IPS-20b (cell line): ENCODE measurements at regions not wholly inside any gene's neighbourhood (a gene's known extent, or its start where the extent isn't known, plus 50 kb on each side); places are given as distances from the start of the nearest gene placed in this dataset.

Source experiments
- H3K27ac ChIP-seq: one replicate; pipeline ENCODE4 v1.5.1; 2013; ENCODE audit warnings: low read length
- H3K27me3 ChIP-seq: 2 replicates; pipeline ENCODE4 v1.6.1; 2013; ENCODE audit warnings: mild to moderate bottlenecking, low read length, inconsistent platforms; ENCODE audit not compliant: insufficient read depth
- H3K36me3 ChIP-seq: 2 replicates; pipeline ENCODE4 v1.6.1; 2013; ENCODE audit warnings: low read depth, mild to moderate bottlenecking, inconsistent platforms, low read length, moderate library complexity; ENCODE audit not compliant: insufficient read depth
- H3K4me1 ChIP-seq: 2 replicates; pipeline ENCODE4 v1.6.1; 2013; ENCODE audit warnings: mild to moderate bottlenecking, control low read depth, inconsistent platforms, low read length, moderate library complexity; ENCODE audit not compliant: insufficient read depth
- H3K4me3 ChIP-seq: 2 replicates; pipeline ENCODE4 v1.5.1; 2013; ENCODE audit warnings: mild to moderate bottlenecking, low read length, inconsistent platforms
- H3K9ac ChIP-seq: 2 replicates; pipeline ENCODE4 v1.6.1; 2013; ENCODE audit warnings: low read depth, mild to moderate bottlenecking, inconsistent platforms, low read length, moderate library complexity
- H3K9me3 ChIP-seq: 2 replicates; pipeline ENCODE4 v1.6.1; 2013; ENCODE audit warnings: mild to moderate bottlenecking, low read depth, low read length, inconsistent platforms; ENCODE audit not compliant: insufficient read depth

DNA sequence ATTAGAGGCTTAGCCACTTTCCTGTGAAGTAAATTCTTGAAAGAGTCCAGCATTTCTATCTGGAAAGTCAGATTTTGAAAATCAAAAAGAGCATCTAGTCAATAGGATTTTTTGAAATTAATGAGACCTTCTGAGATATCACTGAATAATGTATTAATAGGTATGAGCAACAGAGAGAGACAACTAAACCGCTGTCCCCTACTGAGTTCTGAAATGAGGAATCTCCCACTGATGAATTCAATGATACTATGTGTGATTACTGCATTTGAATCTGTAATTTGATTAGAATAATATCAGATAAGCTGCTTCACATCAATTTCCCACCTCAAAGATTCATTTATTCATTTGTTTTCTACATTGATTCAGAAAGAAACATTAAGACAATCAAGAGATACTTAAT lies 252.8 kb downstream of the TMX3 start:
- H3K4me1 ChIP-seq, result no peaks in the 10 kb centered on the region
- no peak overlapping the region for H3K27ac ChIP-seq
- H3K9ac ChIP-seq, result no peak overlapping the region
- H3K9me3 ChIP-seq, result no peaks in the 10 kb centered on the region
- no peaks in the 10 kb centered on the region for H3K27me3 ChIP-seq
- H3K4me3 ChIP-seq, result no peak overlapping the region
- H3K36me3 ChIP-seq, result no peaks in the 10 kb centered on the region

DNA sequence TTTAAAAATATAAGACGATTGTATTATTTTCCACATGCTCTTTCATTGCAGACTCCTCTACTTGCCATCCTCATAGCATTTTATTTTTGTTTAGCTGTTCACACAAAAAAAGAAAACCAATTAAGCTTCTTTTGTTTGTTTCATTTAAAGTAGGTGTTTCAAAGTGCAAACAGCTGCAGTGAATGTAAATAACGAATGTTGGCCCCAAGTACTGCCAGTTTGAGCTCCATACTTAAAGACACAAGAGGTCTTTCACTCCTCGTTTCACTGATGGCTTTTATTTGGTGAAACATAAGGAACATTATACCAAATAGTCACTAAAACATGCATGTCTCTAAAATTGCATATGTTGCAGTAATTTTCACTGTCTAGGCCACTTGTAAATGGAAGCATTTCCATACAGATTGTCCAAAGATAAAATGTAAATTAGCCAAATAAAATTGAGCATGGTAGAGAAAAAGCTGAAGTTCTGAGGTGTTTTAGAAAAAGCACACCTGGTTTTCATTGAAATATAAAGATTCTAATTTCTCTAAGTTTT lies 253.4 kb downstream of the TMX3 start:
- Histone ChIP-seq H3K36me3 (no peaks in the 10 kb centered on the region), H3K4me3 (no peak overlapping the region), H3K9ac (no peak overlapping the region), H3K27me3 (no peaks in the 10 kb centered on the region), H3K9me3 (no peaks in the 10 kb centered on the region), H3K4me1 (no peaks in the 10 kb centered on the region), H3K27ac (no peak overlapping the region)

DNA sequence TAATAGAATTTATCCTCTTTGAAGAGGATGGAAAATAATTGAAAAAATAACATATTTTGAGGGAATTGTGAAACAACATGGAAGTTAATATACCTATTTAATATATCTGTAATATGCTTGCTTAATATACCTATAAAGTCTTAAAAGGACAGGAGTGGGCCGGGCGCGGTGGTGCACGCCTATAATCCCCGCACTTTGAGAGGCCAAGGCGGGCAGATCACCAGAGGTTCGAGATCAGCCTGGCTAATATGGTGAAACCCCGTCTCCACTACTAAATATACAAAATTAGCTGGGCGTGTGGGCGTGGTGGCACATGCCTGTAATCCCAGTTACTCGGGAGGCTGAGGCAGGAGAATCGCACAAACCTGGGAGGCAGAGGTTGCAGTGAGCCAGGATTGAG lies 254.9 kb downstream of the TMX3 start:
- Histone ChIP-seq H3K4me1 (no peaks in the 10 kb centered on the region), H3K9me3 (no peaks in the 10 kb centered on the region), H3K27ac (no peak overlapping the region), H3K4me3 (no peak overlapping the region), H3K36me3 (no peaks in the 10 kb centered on the region), H3K27me3 (no peaks in the 10 kb centered on the region), H3K9ac (no peak overlapping the region)

DNA sequence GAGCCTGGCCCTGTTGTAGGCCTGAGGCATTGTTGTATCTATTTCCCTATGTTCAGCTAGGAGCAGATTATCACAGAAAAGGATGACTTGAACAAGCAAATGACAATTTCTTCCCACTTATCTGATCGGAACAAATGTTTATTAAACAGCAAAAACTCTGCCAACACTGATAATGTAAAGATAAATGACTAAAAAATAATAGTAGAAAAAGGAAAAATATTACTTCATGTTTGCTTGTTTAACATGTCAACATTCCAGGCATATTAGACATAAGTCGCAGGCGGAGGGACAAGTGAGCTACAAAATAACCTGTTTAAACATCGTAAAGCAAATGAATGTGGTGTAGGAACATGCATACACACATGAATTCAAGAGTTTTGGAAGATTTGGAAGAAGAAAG lies 257.9 kb downstream of the TMX3 start:
- no peaks in the 10 kb centered on the region for H3K36me3 ChIP-seq

DNA sequence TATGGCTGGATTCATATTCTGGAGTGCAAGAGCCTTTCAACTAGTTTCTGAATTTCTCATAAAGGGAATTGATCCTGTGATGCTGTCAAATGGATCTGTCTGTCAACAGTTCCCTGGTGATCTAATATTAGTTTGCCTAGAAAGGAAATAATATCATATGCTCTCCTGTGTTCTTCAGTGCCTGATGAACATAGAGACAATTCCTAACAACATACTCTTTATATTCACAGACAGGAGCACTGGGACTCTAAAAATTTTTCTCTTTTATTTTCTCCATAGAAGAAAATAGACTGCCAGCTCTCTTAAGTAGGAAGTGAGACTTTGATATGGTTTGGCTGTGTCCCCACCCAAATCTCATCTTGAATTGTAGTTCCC lies 259.7 kb downstream of the TMX3 start:
- H3K27ac ChIP-seq, result no peak overlapping the region
- H3K9ac ChIP-seq, result no peak overlapping the region
- no peak overlapping the region for H3K4me3 ChIP-seq
- no peaks in the 10 kb centered on the region for H3K9me3 ChIP-seq
- no peaks in the 10 kb centered on the region for H3K4me1 ChIP-seq
- H3K36me3 ChIP-seq, result no peaks in the 10 kb centered on the region
- H3K27me3 ChIP-seq, result no peaks in the 10 kb centered on the region

More for the DNA sequence above, 257.9 kb downstream of the TMX3 start:
- Histone ChIP-seq H3K27me3 (no peaks in the 10 kb centered on the region), H3K27ac (no peak overlapping the region), H3K4me3 (no peak overlapping the region), H3K9ac (no peak overlapping the region), H3K9me3 (no peaks in the 10 kb centered on the region), H3K4me1 (no peaks in the 10 kb centered on the region)

DNA sequence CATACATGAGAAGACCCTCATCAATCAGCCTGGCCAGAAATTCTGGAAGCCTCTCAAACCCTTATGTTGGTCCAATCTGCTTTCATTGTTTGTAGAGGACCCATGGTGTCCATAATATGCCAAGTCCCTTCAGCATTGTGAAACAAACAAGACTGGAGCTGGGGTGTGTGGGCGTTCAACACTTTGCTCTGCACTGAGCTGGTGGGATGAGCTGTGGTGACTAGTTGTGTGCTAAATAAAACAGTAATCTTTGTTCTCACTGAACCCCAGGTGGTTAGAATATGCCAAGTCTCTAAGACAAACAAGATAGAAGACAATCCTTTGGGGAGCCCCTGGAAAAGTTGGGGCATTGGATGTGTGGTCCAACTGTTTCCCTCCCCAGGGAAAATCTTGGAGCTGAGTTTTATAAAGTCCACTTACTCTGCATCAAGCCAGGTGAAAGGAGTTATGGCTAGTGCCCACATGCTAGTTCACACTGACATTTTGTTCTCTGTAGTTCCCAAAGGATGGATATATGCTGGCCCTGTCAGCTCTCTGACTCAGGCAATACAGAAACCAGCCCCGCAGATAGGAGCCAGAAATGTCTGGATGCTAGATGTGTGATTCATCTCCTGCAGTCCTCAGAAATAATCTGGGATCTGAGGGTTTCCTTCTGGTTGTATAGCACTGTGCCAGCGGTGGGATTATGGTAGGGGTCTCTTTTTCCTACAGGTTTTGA lies 260.2 kb downstream of the TMX3 start:
- Histone ChIP-seq H3K9ac (no peak overlapping the region), H3K9me3 (no peaks in the 10 kb centered on the region)

DNA sequence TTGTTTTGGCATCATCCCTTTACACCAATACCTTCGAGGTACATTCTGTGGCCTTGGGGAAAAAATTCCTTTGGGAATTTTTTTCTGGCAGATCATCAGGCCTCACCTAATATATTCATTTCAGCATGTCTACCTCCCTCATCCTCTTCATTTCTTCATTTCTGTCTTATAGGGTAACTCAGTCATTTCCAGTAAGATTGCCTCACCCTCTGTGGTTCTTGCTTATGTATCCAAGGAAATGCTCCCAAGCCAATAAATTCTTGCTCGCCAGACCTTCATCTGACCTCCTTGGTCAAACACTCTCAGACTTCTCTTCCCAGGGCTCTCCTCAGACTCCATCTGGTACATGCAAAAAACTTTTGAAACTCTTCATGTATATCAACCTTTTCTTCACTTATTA lies 265.6 kb downstream of the TMX3 start:
- H3K9me3 ChIP-seq, result no peaks in the 10 kb centered on the region
- no peak overlapping the region for H3K27ac ChIP-seq
- H3K36me3 ChIP-seq, result no peaks in the 10 kb centered on the region
- no peak overlapping the region for H3K4me3 ChIP-seq
- no peaks in the 10 kb centered on the region for H3K4me1 ChIP-seq
- no peak overlapping the region for H3K9ac ChIP-seq
- H3K27me3 ChIP-seq, result no peaks in the 10 kb centered on the region

More for the DNA sequence above, 260.2 kb downstream of the TMX3 start:
- no peaks in the 10 kb centered on the region for H3K4me1 ChIP-seq
- no peak overlapping the region for H3K27ac ChIP-seq
- no peak overlapping the region for H3K4me3 ChIP-seq
- H3K36me3 ChIP-seq, result no peaks in the 10 kb centered on the region
- H3K27me3 ChIP-seq, result no peaks in the 10 kb centered on the region

DNA sequence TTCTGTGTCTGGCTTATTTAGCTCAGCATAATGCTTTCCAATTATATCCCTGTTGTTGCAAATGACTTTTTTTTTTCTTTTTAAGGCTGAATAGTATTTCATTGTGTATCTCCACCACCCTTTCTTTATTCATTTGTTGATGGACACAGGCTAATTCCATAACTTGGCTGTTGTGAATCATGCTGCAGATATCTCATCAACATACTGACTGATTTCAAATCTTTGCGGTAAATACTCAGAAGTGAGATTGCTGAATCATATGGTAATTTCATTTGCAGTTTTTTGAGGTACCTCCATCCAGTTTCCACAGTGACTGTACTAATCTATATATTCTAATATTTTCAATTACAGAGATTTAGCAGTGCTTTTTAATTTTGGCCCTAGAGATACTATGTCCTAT lies 266.2 kb downstream of the TMX3 start:
- no peak overlapping the region for H3K9ac ChIP-seq
- no peaks in the 10 kb centered on the region for H3K27me3 ChIP-seq
- H3K36me3 ChIP-seq, result no peaks in the 10 kb centered on the region
- no peaks in the 10 kb centered on the region for H3K4me1 ChIP-seq
- H3K27ac ChIP-seq, result no peak overlapping the region
- H3K9me3 ChIP-seq, result no peaks in the 10 kb centered on the region
- no peak overlapping the region for H3K4me3 ChIP-seq

DNA sequence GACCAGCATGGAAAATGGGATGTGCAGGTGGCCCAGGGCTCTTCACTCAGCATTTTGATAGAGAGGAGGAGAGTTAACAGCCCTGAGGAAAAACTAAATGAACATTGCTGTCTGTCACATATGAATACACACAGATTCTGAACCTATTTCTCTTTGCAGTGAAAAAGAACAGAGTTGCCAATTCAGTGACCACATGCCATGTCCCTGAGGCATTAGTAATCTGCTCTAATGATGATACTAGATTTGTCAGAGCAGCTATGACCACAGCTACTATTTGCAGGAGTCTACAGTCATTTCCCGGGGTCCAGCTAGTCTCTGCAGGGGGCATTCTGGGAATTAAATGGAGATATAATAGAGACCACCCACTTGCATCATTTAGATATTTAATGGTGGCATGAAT lies 267.6 kb downstream of the TMX3 start:
- no peak overlapping the region for H3K4me3 ChIP-seq
- H3K9ac ChIP-seq, result no peak overlapping the region
- no peak overlapping the region for H3K27ac ChIP-seq
- no peaks in the 10 kb centered on the region for H3K27me3 ChIP-seq
- H3K4me1 ChIP-seq, result no peaks in the 10 kb centered on the region
- no peaks in the 10 kb centered on the region for H3K36me3 ChIP-seq
- no peaks in the 10 kb centered on the region for H3K9me3 ChIP-seq

DNA sequence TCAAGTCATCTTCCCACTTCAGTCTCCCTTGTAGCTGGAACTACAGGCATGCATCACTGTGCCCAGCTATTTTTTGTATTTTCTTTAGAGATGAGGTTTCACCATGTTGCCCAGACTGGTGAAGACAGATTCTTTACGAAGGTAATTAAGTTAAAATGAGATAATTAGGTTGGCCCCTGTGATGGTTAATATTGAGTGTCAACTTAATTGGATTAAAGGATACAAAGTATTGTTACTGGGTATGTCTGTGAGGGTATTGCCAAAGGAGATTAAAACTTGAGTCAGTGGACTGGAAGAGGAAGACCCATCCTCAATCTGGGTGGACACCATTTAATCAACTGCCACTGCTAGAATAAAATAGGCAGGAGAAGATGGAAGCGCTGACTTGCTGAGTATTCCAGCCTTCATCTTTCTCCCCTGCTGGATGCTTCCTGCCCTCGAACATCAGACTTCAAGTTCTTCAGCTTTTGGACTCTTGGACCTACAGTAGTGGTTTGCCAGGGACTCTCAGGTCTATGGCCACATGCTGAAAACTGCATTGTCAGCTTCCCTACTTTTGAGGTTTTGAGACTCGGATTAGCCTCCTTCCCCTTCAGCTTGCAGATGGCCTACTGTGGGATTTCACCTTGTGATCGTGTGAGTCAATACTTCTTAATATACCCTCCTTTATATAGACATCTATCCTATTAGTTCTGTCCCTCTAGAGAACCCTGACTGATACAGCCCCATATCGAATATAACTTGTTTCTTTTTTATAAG lies 269.1 kb downstream of the TMX3 start:
- Histone ChIP-seq H3K9me3 (no peaks in the 10 kb centered on the region), H3K4me1 (no peaks in the 10 kb centered on the region), H3K27ac (no peak overlapping the region), H3K9ac (no peak overlapping the region), H3K27me3 (no peaks in the 10 kb centered on the region), H3K36me3 (no peaks in the 10 kb centered on the region), H3K4me3 (no peak overlapping the region)

DNA sequence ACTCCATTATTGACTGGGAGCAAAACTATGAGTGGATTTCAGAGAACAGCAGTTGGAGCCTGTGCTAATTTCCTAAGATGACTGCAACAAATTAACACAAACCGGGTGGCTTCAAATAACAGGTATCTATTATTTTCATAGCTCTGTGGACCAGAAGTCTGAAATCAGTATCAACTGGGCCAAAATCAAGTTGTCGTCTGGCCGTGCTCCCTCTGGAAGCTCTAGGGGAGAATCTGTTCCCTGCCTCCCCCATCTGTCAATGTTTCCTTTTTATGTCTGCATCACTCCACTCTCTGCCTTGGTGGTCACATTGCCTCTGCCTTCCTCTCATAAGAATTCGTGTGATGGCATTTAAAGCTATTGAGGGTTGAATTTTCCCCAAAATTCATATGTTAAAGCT lies 269.8 kb downstream of the TMX3 start:
- H3K4me1 ChIP-seq, result no peaks in the 10 kb centered on the region
- H3K4me3 ChIP-seq, result no peak overlapping the region
- no peaks in the 10 kb centered on the region for H3K9me3 ChIP-seq
- no peaks in the 10 kb centered on the region for H3K27me3 ChIP-seq
- H3K36me3 ChIP-seq, result no peaks in the 10 kb centered on the region
- no peak overlapping the region for H3K27ac ChIP-seq
- H3K9ac ChIP-seq, result no peak overlapping the region

DNA sequence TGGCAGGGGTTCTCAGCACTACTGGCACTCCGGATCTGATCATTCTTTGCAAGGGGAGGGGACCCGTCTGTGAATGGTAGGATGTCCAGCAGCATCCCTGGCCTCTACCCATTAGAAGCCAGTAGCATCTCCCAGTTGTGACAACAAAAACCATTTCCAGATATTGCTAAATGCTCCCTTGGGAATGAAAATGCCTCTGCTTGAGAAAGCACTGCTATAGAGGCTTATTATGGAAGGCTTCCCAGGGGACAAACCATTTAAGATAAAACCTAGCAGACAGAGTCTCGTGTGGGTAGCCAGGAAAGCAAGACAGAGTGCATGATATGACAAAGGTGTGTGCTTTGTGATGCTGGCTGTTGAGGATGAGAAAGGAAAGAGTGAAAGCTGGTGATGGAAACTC lies 273.7 kb downstream of the TMX3 start:
- Histone ChIP-seq H3K9ac (no peak overlapping the region), H3K9me3 (no peaks in the 10 kb centered on the region; the same call in 1 of the 2 replicates), H3K36me3 (no peaks in the 10 kb centered on the region), H3K4me3 (no peak overlapping the region), H3K27me3 (no peaks in the 10 kb centered on the region), H3K27ac (no peak overlapping the region), H3K4me1 (peaks cover 8% of the 10 kb centered on the region; the same call in 1 of the 2 replicates)
